Endodermal cell (in vitro differentiated cells): ENCODE measurements at regions not wholly inside any gene's neighbourhood (a gene's known extent, or its start where the extent isn't known, plus 50 kb on each side); places are given as distances from the start of the nearest gene placed in this dataset.

Experiments
- DNase-seq: peaks from one replicate; pipeline ENCODE4 v3.0.0-alpha.2; 2017
- H3K27ac ChIP-seq: 2 replicates; pipeline ENCODE4 v1.5.1; 2013; ENCODE audit warnings: mild to moderate bottlenecking, low read depth, low read length, moderate library complexity
- H3K27me3 ChIP-seq: 2 replicates; pipeline ENCODE4 v1.6.1; 2013; ENCODE audit warnings: mild to moderate bottlenecking, low read length, moderate library complexity; ENCODE audit not compliant: insufficient read depth, control insufficient read depth, poor library complexity, severe bottlenecking
- H3K36me3 ChIP-seq: 2 replicates; pipeline ENCODE4 v1.7.0; 2013; ENCODE audit warnings: mild to moderate bottlenecking, low read length, moderate library complexity; ENCODE audit not compliant: control insufficient read depth, insufficient read depth
- H3K4me1 ChIP-seq: one replicate; pipeline ENCODE4 v1.7.0; 2013; ENCODE audit warnings: low read length; ENCODE audit not compliant: control insufficient read depth, insufficient read depth
- H3K4me3 ChIP-seq: 2 replicates; pipeline ENCODE4 v1.5.1; 2013; ENCODE audit warnings: mild to moderate bottlenecking, low read length, moderate library complexity
- H3K9ac ChIP-seq: 2 replicates; pipeline ENCODE4 v1.6.1; 2013; ENCODE audit warnings: mild to moderate bottlenecking, low read length, moderate library complexity; ENCODE audit not compliant: poor library complexity, severe bottlenecking; ENCODE audit errors: extremely low read depth
- H3K9me3 ChIP-seq: 2 replicates; pipeline ENCODE4 v1.6.1; 2013; ENCODE audit warnings: mild to moderate bottlenecking, low read length, moderate library complexity; ENCODE audit not compliant: control insufficient read depth
- H3K27ac Mint-ChIP-seq: 2 replicates; pipeline ENCODE4 v1.8.0; 2020; ENCODE audit warnings: mixed read lengths
- H3K27me3 Mint-ChIP-seq: 2 replicates; pipeline ENCODE4 v1.8.0; 2021; ENCODE audit warnings: mild to moderate bottlenecking, mixed read lengths; ENCODE audit not compliant: insufficient read depth
- H3K36me3 Mint-ChIP-seq: 2 replicates; pipeline ENCODE4 v1.8.0; 2020; ENCODE audit warnings: low read depth, mixed read lengths
- H3K4me1 Mint-ChIP-seq: 2 replicates; pipeline ENCODE4 v1.8.0; 2020; ENCODE audit warnings: mixed read lengths
- H3K4me3 Mint-ChIP-seq: 2 replicates; pipeline ENCODE4 v1.8.0; 2020; ENCODE audit warnings: mild to moderate bottlenecking, moderate library complexity, mixed read lengths
- H3K9me3 Mint-ChIP-seq: 2 replicates; pipeline ENCODE4 v1.8.0; 2020; ENCODE audit warnings: mild to moderate bottlenecking, mixed read lengths
- WGBS, 2 experiments: methylation state at CpG; one replicate each; pipeline versions ENCODE4 v1.1.5 to v1.1.7; 2013; ENCODE audit warnings: missing lambda C conversion rate in 2 of 2, mixed read lengths in 1 of 2; ENCODE audit not compliant: insufficient coverage in 1 of 2, insufficient read length in 1 of 2; 5-methylcytosine and 5-hydroxymethylcytosine counted together
- TF ChIP-seq, protein P1 (sequence below): fragments of 200-600 bp; sonication (generic); conservative IDR thresholded peaks from 2 replicates; pipeline ENCODE4 v1.5.0; 2021; ENCODE audit warnings: antibody characterized with exemption, mild to moderate bottlenecking

- H3K4me1 ChIP-seq = no peaks in the 10 kb centered on the region
- WGBS, 2 experiments = 91 to 93% methylated on average over 7 of the region's 7 CpGs
- no peaks in the 10 kb centered on the region for H3K27me3 Mint-ChIP-seq
- H3K9me3 Mint-ChIP-seq = no peaks in the 10 kb centered on the region
- H3K4me3 ChIP-seq = no peak overlapping the region
- no peak overlapping the region for H3K9ac ChIP-seq
- H3K36me3 ChIP-seq = no peaks in the 10 kb centered on the region
- H3K27ac Mint-ChIP-seq = no peak overlapping the region
- H3K4me1 Mint-ChIP-seq = peaks cover 4% of the 10 kb centered on the region
- H3K4me3 Mint-ChIP-seq = no peak overlapping the region
- H3K27ac ChIP-seq = no peak overlapping the region
- H3K27me3 ChIP-seq = no peaks in the 10 kb centered on the region
- no peak for DNase-seq
- no peaks in the 10 kb centered on the region for H3K9me3 ChIP-seq
- TF ChIP-seq, protein P1, sequence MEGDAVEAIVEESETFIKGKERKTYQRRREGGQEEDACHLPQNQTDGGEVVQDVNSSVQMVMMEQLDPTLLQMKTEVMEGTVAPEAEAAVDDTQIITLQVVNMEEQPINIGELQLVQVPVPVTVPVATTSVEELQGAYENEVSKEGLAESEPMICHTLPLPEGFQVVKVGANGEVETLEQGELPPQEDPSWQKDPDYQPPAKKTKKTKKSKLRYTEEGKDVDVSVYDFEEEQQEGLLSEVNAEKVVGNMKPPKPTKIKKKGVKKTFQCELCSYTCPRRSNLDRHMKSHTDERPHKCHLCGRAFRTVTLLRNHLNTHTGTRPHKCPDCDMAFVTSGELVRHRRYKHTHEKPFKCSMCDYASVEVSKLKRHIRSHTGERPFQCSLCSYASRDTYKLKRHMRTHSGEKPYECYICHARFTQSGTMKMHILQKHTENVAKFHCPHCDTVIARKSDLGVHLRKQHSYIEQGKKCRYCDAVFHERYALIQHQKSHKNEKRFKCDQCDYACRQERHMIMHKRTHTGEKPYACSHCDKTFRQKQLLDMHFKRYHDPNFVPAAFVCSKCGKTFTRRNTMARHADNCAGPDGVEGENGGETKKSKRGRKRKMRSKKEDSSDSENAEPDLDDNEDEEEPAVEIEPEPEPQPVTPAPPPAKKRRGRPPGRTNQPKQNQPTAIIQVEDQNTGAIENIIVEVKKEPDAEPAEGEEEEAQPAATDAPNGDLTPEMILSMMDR = no peak
- no peaks in the 10 kb centered on the region for H3K36me3 Mint-ChIP-seq
These were observed 388.9 kb upstream of the AKR1E2 start for GRCh38 chr10:4437061-4437460.

- DNase-seq = no peak
- Mint-ChIP-seq H3K27ac (no peak overlapping the region), H3K36me3 (no peaks in the 10 kb centered on the region), H3K4me1 (peaks cover 4% of the 10 kb centered on the region), H3K27me3 (no peaks in the 10 kb centered on the region), H3K9me3 (no peaks in the 10 kb centered on the region), H3K4me3 (no peak overlapping the region)
- Histone ChIP-seq H3K27me3 (no peaks in the 10 kb centered on the region), H3K4me1 (no peaks in the 10 kb centered on the region), H3K36me3 (no peaks in the 10 kb centered on the region), H3K9ac (no peak overlapping the region), H3K9me3 (no peaks in the 10 kb centered on the region), H3K4me3 (no peak overlapping the region), H3K27ac (no peak overlapping the region)
- TF ChIP-seq, protein P1 = no peak
These were observed 389.9 kb upstream of the AKR1E2 start for GRCh38 chr10:4436103-4436502.

- no peaks in the 10 kb centered on the region for H3K36me3 ChIP-seq
- TF ChIP-seq, protein P1 = no peak
- H3K36me3 Mint-ChIP-seq = no peaks in the 10 kb centered on the region
- no peak overlapping the region for H3K9ac ChIP-seq
- WGBS, 2 experiments = 80 to 94% methylated on average over 1 to 3 of the region's 3 CpGs
- H3K27me3 ChIP-seq = no peaks in the 10 kb centered on the region
- H3K4me3 ChIP-seq = no peak overlapping the region
- H3K4me1 ChIP-seq = no peaks in the 10 kb centered on the region
- DNase-seq = no peak
- H3K4me1 Mint-ChIP-seq = peaks cover 4% of the 10 kb centered on the region
- H3K27me3 Mint-ChIP-seq = no peaks in the 10 kb centered on the region
- H3K9me3 ChIP-seq = no peaks in the 10 kb centered on the region
- no peak overlapping the region for H3K27ac Mint-ChIP-seq
- no peaks in the 10 kb centered on the region for H3K9me3 Mint-ChIP-seq
- H3K4me3 Mint-ChIP-seq = no peak overlapping the region
- H3K27ac ChIP-seq = no peak overlapping the region
These were observed 391.4 kb upstream of the AKR1E2 start for GRCh38 chr10:4434516-4435071.
